VCaP (cell line): ENCODE measurements at regions not wholly inside any gene's neighbourhood (a gene's known extent, or its start where the extent isn't known, plus 50 kb on each side); places are given as distances from the start of the nearest gene placed in this dataset.

Source experiments
- H3K27ac ChIP-seq: fragments of 450-650 bp; 2 replicates; pipeline ENCODE4 v1.5.1; 2017
- TF ChIP-seq, protein P1 (sequence below): fragments of 450-650 bp; conservative IDR thresholded peaks from 2 replicates; pipeline ENCODE4 v1.5.1; 2017; ENCODE audit warnings: mild to moderate bottlenecking, moderate library complexity

DNA sequence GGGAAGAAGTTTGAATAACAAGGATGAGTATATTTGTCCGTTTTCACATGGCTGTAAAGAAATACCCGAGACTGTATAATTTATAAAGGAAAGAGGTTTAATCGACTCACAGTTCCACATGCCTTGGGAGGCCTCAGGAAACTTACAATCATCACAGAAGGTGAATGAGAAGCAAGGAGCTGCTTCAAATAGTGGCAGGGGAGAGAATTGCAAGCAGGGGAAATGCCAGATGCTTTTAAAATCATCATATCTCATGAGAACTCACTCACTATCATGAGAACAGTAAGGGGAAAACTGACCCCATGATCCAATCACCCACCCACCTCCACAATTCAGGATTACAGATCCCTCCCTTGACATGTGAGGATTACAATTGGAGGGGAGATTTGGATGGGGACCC is 212.8 kb upstream of the CDH8 start:
- TF ChIP-seq, protein P1, sequence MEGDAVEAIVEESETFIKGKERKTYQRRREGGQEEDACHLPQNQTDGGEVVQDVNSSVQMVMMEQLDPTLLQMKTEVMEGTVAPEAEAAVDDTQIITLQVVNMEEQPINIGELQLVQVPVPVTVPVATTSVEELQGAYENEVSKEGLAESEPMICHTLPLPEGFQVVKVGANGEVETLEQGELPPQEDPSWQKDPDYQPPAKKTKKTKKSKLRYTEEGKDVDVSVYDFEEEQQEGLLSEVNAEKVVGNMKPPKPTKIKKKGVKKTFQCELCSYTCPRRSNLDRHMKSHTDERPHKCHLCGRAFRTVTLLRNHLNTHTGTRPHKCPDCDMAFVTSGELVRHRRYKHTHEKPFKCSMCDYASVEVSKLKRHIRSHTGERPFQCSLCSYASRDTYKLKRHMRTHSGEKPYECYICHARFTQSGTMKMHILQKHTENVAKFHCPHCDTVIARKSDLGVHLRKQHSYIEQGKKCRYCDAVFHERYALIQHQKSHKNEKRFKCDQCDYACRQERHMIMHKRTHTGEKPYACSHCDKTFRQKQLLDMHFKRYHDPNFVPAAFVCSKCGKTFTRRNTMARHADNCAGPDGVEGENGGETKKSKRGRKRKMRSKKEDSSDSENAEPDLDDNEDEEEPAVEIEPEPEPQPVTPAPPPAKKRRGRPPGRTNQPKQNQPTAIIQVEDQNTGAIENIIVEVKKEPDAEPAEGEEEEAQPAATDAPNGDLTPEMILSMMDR: 0 out of 2 replicates have a peak, but pooled peaks have one; percentile 8
- H3K27ac ChIP-seq: no peak overlapping the region

DNA sequence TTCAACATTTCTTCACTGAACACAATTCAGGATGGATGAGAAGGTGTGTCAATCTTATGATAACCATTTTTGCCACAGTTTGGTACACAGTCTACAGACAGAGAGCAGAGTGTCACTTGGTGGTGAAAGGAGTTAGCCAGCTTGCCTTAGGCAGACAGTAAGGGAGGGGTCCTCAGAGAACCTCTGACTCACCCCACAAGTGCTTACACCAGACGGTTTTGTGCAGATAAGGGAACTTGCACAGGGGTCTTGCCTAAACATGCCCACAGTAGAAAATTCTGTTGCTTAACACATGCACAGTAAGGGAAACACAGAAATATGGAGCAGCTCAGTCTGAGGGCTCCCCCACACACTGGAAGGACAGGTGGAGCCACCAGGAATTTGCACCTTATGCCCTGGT is 204.5 kb upstream of the CDH8 start:
- TF ChIP-seq, protein P1: no peak
- H3K27ac ChIP-seq: no peak overlapping the region

DNA sequence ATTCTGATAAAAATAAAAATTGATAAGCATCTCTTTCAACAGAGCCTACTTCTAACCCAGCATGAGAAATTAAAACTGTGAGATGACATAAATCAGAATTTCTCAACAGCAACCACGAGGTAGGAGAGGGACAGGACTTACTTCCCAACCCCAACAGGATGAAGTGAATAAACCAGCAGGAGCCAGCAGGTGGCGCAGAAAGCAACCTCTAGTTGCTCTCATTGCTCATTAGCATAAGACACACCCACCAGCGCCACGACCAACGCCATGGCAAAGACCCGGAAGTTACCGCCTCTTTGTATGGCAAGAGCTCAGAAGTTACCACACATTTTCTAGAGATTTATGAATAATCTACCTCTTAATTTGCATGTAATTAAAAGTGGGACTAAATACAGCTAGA is 189.4 kb upstream of the CDH8 start:
- TF ChIP-seq, protein P1: 0 out of 2 replicates have a peak, but pooled peaks have one; percentile 16

DNA sequence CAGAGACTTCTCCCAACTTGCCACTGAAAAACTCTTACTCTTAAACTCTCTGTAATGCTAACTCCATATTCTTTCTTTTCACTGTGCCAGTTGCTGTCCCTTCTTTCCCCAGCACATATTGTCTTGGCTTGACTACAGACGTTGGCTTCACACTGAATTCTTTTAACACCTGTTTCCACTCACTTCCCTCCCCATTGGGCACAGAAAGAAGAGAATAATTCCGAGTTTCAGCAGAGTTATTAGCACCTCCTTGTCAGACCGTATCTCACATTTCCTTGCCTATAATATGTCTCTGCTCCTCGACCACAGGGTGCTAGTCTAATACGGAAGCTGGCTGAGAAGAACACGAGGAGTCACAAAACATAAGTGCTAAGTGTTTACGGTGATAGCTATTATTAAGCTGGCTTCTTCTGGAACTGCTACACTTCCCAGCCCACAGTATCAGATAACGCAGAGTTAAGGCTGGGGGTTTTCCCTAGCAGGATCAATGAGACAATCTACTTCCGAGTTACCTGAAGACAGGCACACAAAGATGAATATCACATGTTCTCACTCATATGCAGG is 188.5 kb upstream of the CDH8 start:
- no peak overlapping the region for H3K27ac ChIP-seq
- TF ChIP-seq, protein P1: no peak

More for the DNA sequence above, 189.4 kb upstream of the CDH8 start:
- H3K27ac ChIP-seq: no peak overlapping the region

DNA sequence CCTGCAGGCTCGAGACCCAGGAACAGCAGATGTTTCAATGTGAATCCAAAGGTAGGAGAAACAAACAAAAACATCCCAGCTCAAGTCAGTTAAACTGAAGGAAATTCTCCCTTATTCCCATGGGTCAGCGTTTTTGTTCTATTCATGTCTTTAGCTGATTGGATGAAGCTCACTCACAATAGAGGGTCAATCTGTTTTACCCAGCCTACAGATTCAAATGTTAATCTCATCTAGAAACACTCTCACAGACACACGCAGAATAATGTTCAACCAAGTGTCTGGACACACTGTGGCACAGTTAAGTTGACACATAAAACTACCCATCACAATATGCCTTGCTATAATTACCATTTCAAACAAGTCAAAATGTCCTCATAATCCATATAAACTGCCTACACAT is 180.6 kb upstream of the CDH8 start:
- TF ChIP-seq, protein P1: no peak
- no peak overlapping the region for H3K27ac ChIP-seq

DNA sequence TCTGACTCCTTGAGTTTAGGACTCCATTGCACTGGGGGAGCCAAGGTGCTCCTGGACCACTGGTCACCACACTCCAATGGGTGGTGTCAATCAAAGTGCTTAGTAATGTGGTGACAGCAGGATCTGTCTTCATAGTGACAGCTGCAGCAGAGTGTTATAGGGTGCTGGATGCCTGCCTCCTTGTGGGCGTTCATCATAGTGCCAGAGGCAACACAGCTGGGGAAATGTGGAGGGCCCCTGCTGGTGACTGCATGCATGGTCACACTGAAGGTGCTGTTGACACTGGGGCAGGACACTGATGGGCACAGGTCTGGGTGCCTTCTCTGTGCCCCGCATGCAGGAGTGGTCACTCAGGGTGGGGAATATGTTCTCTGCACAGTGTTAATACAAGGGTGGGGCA is 177.5 kb upstream of the CDH8 start:
- no peak overlapping the region for H3K27ac ChIP-seq

DNA sequence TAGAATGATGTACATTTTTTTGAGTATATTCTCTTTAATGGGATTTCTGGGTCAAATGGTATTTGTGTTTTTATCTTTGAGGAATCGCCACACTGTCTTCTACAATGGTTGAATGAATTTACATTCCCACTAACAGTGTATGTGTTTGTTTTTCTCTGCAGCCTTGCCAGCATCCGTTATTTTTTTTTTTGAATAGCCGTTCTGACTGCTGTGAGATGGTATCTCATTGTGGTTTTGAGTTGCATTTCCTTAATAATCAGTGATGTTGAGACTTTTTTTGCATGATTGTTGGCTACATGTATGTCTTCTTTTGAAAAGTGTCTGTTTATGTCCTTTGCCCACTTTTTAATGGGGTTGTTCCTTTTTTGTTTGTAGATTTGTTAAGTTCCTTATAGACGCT is 172.7 kb upstream of the CDH8 start:
- TF ChIP-seq, protein P1: no peak
- H3K27ac ChIP-seq: no peak overlapping the region

More for the DNA sequence above, 177.5 kb upstream of the CDH8 start:
- TF ChIP-seq, protein P1: no peak
